Brain microvascular endothelial cell (primary cell): ENCODE measurements at regions not wholly inside any gene's neighbourhood (a gene's known extent, or its start where the extent isn't known, plus 50 kb on each side); places are given as distances from the start of the nearest gene placed in this dataset.

Source experiments
- DNase-seq: peaks from one replicate; pipeline ENCODE4 v3.0.0-alpha.2; 2020
- H3K27ac ChIP-seq: fragments of 250-450 bp; sonication (Bioruptor Pico); 2 replicates; pipeline ENCODE4 v1.5.1; 2020; ENCODE audit warnings: mild to moderate bottlenecking, moderate library complexity
- H3K27me3 ChIP-seq: fragments of 250-450 bp; sonication (Bioruptor Pico); replicated peaks from 2 replicates; pipeline ENCODE4 v1.5.1; 2020; ENCODE audit warnings: mild to moderate bottlenecking
- H3K36me3 ChIP-seq: fragments of 250-450 bp; sonication (Bioruptor Pico); replicated peaks from 2 replicates; pipeline ENCODE4 v1.5.1; 2020; ENCODE audit warnings: mild to moderate bottlenecking
- H3K4me3 ChIP-seq: 2 replicates; pipeline ENCODE4 v1.5.1; 2011; ENCODE audit warnings: low read depth, mild to moderate bottlenecking, control low read depth, low read length, moderate library complexity
- in situ Hi-C: cut with HindIII; loops from 2 replicates; pipeline ENCODE4 v1.10.0; 2017; ENCODE audit warnings: low sequenced_read_pairs, low pct_ligation_motif_present
- TF ChIP-seq, protein P1 (sequence below): IDR thresholded peaks from 2 replicates; pipeline ENCODE4 v1.5.1; 2011; ENCODE audit warnings: low read depth, mild to moderate bottlenecking, moderate library complexity, low read length, control low read depth, inconsistent platforms; ENCODE audit errors: missing control alignments

DNA sequence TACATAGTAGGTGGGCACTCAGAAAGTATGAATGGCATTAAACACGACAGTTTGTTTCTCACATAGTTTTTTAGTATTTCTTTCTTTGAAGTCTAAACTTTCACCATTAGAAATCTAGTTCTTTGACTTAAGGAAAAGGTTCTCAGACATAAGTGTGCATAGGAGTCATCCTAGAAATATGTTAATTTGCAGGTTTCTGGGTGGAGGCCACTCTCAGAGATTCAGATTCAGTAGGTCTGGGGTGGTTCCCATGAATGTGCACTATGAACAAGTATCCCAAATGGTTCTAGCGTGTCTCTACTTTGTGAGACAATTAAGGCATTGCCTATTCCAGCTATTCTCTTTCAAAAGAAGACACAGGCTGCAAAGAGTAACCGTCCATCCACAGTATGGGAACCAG, 119.3 kb downstream of the NGF start:
- no peak for DNase-seq
- in situ Hi-C loops, result no loop called here
- Histone ChIP-seq H3K36me3 (no peaks in the 10 kb centered on the region), H3K4me3 (no peak overlapping the region), H3K27me3 (no peaks in the 10 kb centered on the region), H3K27ac (no peak overlapping the region)
- TF ChIP-seq, protein P1, sequence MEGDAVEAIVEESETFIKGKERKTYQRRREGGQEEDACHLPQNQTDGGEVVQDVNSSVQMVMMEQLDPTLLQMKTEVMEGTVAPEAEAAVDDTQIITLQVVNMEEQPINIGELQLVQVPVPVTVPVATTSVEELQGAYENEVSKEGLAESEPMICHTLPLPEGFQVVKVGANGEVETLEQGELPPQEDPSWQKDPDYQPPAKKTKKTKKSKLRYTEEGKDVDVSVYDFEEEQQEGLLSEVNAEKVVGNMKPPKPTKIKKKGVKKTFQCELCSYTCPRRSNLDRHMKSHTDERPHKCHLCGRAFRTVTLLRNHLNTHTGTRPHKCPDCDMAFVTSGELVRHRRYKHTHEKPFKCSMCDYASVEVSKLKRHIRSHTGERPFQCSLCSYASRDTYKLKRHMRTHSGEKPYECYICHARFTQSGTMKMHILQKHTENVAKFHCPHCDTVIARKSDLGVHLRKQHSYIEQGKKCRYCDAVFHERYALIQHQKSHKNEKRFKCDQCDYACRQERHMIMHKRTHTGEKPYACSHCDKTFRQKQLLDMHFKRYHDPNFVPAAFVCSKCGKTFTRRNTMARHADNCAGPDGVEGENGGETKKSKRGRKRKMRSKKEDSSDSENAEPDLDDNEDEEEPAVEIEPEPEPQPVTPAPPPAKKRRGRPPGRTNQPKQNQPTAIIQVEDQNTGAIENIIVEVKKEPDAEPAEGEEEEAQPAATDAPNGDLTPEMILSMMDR, result no peak

DNA sequence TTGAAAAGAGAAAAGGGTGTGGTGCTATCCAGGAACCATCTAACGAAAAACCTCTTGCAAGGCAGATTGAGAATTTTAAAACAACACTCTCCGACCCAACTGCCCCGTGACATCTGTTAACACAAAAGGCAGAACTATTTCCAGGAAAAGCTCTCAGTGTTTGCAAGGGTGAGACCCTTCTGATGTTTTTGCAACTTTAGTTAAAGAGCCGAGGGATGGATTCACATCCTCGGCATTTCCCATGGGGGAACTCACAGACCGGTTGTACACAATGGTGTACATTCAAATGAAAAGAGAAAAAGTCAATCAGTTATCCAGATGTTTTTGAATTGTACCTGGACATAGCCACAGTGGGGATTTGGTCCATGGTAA, 120.0 kb downstream of the NGF start:
- no peak for DNase-seq
- Histone ChIP-seq H3K4me3 (no peak overlapping the region), H3K27ac (no peak overlapping the region), H3K27me3 (no peaks in the 10 kb centered on the region), H3K36me3 (no peaks in the 10 kb centered on the region)
- in situ Hi-C loops, result no loop called here
- TF ChIP-seq, protein P1, result no peak

DNA sequence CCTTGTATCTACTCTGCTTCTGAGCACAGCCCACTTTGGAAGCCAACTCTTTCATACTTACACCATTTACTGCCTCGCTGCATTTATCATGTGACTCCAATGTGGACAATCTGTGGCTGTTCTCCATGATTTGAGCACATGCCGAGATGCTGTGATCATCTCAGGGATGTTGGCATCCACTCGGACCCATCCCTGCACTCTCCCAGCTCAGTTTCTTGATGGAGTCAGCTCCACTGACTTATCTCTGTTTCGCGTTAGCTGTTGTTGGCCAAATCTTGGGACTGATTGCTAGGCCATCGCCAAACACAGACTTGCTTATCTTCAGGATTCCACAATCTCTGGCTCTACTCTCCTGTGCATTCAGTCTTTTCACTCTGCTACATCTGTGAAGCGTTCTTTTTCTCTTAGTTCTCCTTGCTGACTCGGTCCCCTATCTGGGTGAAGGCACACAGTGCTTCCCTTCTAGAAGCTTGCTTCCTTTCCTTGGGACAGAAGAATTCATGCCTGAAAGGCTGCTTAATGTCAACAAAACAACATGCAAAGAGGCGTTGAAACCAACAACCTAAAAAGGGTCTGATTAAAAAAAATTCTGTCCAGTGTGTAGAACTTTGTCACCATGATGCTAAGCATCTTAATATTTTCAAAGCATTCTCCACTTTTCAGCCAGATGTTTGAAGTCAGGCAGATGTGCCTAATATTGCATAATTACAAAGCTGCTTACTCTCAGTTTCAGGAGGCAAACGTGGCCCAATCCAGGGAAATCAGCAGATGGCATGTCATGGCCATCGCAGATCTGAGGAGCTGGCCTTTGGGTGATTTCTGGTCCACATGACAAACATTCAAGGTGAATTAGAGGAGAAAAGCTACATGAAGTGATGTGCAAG, 120.7 kb downstream of the NGF start:
- Histone ChIP-seq H3K36me3 (no peaks in the 10 kb centered on the region), H3K27ac (no peak overlapping the region), H3K4me3 (no peak overlapping the region), H3K27me3 (no peaks in the 10 kb centered on the region)
- in situ Hi-C loops, result no loop called here
- DNase-seq, result no peak
- TF ChIP-seq, protein P1, result no peak

DNA sequence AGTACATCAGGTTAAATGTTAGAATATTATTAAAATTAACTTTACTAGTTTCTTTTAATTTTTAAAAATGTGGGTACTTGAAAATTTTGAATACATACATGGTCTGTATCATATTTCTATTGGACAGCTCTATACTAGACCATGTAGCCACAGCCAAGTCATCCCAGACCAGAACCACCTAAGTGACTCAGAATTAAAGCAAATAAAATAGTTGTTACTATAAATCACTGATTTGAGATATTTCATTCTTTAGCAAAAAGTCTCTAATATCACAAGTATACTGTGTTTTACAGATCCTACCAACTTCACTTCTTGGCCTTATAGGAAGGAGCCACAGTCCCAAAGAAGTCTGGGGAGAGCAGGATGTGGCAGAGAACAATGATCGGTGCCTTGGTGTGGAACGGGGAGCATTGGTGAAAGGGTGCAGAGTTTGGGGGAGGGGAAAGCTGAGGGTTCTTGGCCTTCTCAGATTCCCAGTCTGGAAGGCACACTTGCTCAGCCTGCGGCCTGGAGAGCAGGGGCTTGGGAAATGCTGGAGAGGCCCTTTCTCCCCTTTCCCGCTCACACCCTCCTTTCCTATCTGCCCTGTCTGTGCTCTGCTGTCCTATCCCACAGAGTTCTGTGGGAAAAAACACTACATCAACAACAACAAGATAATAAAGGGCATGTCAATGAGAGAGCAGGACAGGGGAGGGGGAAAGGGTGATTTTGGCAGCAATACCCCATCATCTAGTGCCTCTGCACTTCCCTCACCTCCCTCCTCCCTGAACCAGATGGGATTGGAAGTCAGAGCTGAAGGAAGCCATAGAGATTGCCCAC, 122.1 kb downstream of the NGF start:
- no peak for DNase-seq
- TF ChIP-seq, protein P1, result no peak
- Histone ChIP-seq H3K4me3 (no peak overlapping the region), H3K36me3 (no peaks in the 10 kb centered on the region), H3K27ac (no peak overlapping the region), H3K27me3 (no peaks in the 10 kb centered on the region)
- in situ Hi-C loops, result no loop called here

GRCh38 chr1:115215110-115215509, 122.9 kb downstream of the NGF start:
- Histone ChIP-seq H3K4me3 (no peak overlapping the region), H3K27ac (no peak overlapping the region), H3K36me3 (no peaks in the 10 kb centered on the region), H3K27me3 (no peaks in the 10 kb centered on the region)
- no peak for DNase-seq
- TF ChIP-seq, protein P1, result no peak
- in situ Hi-C loops, result no loop called here
